SK-N-SH (cell line): ENCODE measurements at regions not wholly inside any gene's neighbourhood (a gene's known extent, or its start where the extent isn't known, plus 50 kb on each side); places are given as distances from the start of the nearest gene placed in this dataset.

Source experiments
- CTCF ChIA-PET: fragments of 300-600, 350-600 bp; formaldehyde crosslinking; extraction: SDS; loops from one replicate; lab custom pipeline; 2021; lab: Yijun Ruan, JAX
- POLR2A ChIA-PET: fragments of 350-600 bp; sonication (Branson Sonifier 250); formaldehyde crosslinking; extraction: SDS; loops from one replicate; lab custom pipeline; 2020; ENCODE audit warnings: antibody characterized with exemption, inconsistent platforms; lab: Yijun Ruan, JAX
- DNase-seq: peaks from one replicate; pipeline ENCODE4 v3.0.0; 2012
- H2AFZ ChIP-seq: fragments of 200-600 bp; sonication (generic); 2 replicates; pipeline ENCODE4 v1.8.1; 2016; ENCODE audit warnings: antibody characterized with exemption, mild to moderate bottlenecking, low read depth
- H3F3A ChIP-seq: fragments of 200-600 bp; sonication (generic); replicated peaks from 2 replicates; pipeline ENCODE3; 2016; ENCODE audit warnings: antibody characterized with exemption, mild to moderate bottlenecking; ENCODE audit not compliant: insufficient read depth
- H3K27ac ChIP-seq, 2 experiments: fragments of 200-500 bp in 1 of 2; fragments of 200-600 bp in 1 of 2; sonication (Bioruptor generic) in 1 of 2; sonication (generic), shearing (Covaris generic) in 1 of 2; 2 replicates each; pipeline versions ENCODE4 v1.5.1 to v1.6.1; 2014 to 2016; ENCODE audit warnings: low read depth in 2 of 2, inconsistent platforms in 1 of 2, low read length in 1 of 2, mild to moderate bottlenecking in 1 of 2, mixed read lengths in 1 of 2
- H3K27me3 ChIP-seq: fragments of 200-600 bp; sonication (generic), shearing (Covaris generic); 2 replicates; pipeline ENCODE4 v1.6.1; 2016; ENCODE audit warnings: mixed run types; ENCODE audit not compliant: insufficient read depth
- H3K36me3 ChIP-seq, 2 experiments: fragments of 200-500 bp in 1 of 2; fragments of 200-600 bp in 1 of 2; sonication (Bioruptor generic) in 1 of 2; sonication (generic) in 1 of 2; replicated peaks in 1 of 2; 2 replicates each; pipeline versions ENCODE3 to v1.5.1; 2014 to 2016; ENCODE audit warnings: low read length in 1 of 2, mild to moderate bottlenecking in 1 of 2; ENCODE audit not compliant: insufficient read depth in 2 of 2, control insufficient read depth in 1 of 2
- H3K4me1 ChIP-seq, 2 experiments: fragments of 200-500 bp in 1 of 2; fragments of 200-600 bp in 1 of 2; sonication (Bioruptor generic) in 1 of 2; sonication (generic), shearing (Covaris generic) in 1 of 2; 2 replicates each; pipeline versions ENCODE4 v1.5.1 to v1.6.1; 2014 to 2016; ENCODE audit warnings: low read depth in 1 of 2, low read length in 1 of 2, mixed run types in 1 of 2; ENCODE audit not compliant: insufficient read depth in 2 of 2, control insufficient read depth in 1 of 2
- H3K4me2 ChIP-seq: fragments of 200-600 bp; sonication (generic), shearing (Covaris generic); 2 replicates; pipeline ENCODE4 v1.6.1; 2017; ENCODE audit warnings: mixed run types
- H3K4me3 ChIP-seq, 2 experiments: fragments of 200-500 bp in 1 of 2; fragments of 200-600 bp in 1 of 2; sonication (Bioruptor generic) in 1 of 2; sonication (generic), shearing (Covaris generic) in 1 of 2; 2 replicates each; pipeline versions ENCODE4 v1.5.1 to v1.8.1; 2014 to 2016; ENCODE audit warnings: low read depth in 2 of 2, inconsistent platforms in 1 of 2, low read length in 1 of 2, mild to moderate bottlenecking in 1 of 2, mixed read lengths in 1 of 2, moderate library complexity in 1 of 2
- H3K79me2 ChIP-seq: fragments of 200-600 bp; sonication (generic); 2 replicates; pipeline ENCODE4 v1.8.1; 2017; ENCODE audit warnings: mild to moderate bottlenecking; ENCODE audit not compliant: insufficient read depth
- H3K9ac ChIP-seq: fragments of 200-600 bp; sonication (generic); 2 replicates; pipeline ENCODE4 v1.6.1; 2017; ENCODE audit warnings: mixed run types
- H3K9me2 ChIP-seq: fragments of 200-600 bp; sonication (generic); 2 replicates; pipeline ENCODE4 v1.6.1; 2017; ENCODE audit warnings: mixed run types
- H3K9me3 ChIP-seq: fragments of 200-600 bp; sonication (generic); 2 replicates; pipeline ENCODE4 v1.6.1; 2017; ENCODE audit warnings: mixed run types, mild to moderate bottlenecking, moderate library complexity
- H4K20me1 ChIP-seq: fragments of 200-600 bp; sonication (generic); 2 replicates; pipeline ENCODE4 v1.6.1; 2017; ENCODE audit warnings: mild to moderate bottlenecking, mixed run types; ENCODE audit not compliant: insufficient read depth
- CHD2 ChIP-seq: fragments of 150-350 bp; IDR thresholded peaks from 2 replicates; pipeline ENCODE4 v1.6.1; 2018; ENCODE audit warnings: low read length; ENCODE audit not compliant: partially characterized antibody
- FOSL2 ChIP-seq: IDR thresholded peaks from 2 replicates; pipeline ENCODE4 v1.4.0; 2012; ENCODE audit warnings: low read depth, mild to moderate bottlenecking, moderate library complexity, borderline replicate concordance
- GABPA ChIP-seq: IDR thresholded peaks from 2 replicates; pipeline ENCODE4 v1.4.0; 2012; ENCODE audit warnings: low read depth, mild to moderate bottlenecking
- GATA2 ChIP-seq: sonication (generic); formaldehyde crosslinking; IDR thresholded peaks from 2 replicates; pipeline ENCODE4 v1.5.0; 2020; ENCODE audit warnings: mild to moderate bottlenecking, missing genetic modification reagents
- JUND ChIP-seq: IDR thresholded peaks from 2 replicates; pipeline ENCODE4 v1.4.0; 2012
- MEF2A ChIP-seq: IDR thresholded peaks from 2 replicates; pipeline ENCODE4 v1.4.0; 2012; ENCODE audit warnings: low read depth, borderline replicate concordance
- MXI1 ChIP-seq: IDR thresholded peaks from 2 replicates; pipeline ENCODE4 v1.6.1; 2012; ENCODE audit warnings: mild to moderate bottlenecking, low read depth, low read length, improper control_type of control experiment
- NFIC ChIP-seq: IDR thresholded peaks from 2 replicates; pipeline ENCODE4 v1.4.0; 2012; ENCODE audit warnings: borderline replicate concordance
- NRF1 ChIP-seq: IDR thresholded peaks from 2 replicates; pipeline ENCODE4 v1.6.1; 2012; ENCODE audit warnings: low read depth, mild to moderate bottlenecking, low read length
- RAD21 ChIP-seq: IDR thresholded peaks from 2 replicates; pipeline ENCODE4 v1.6.1; 2012; ENCODE audit warnings: mild to moderate bottlenecking, low read length
- RCOR1 ChIP-seq: fragments of 150-350 bp; IDR thresholded peaks from 2 replicates; pipeline ENCODE4 v1.6.1; 2017; ENCODE audit warnings: antibody characterized with exemption, low read length
- RXRA ChIP-seq: IDR thresholded peaks from 2 replicates; pipeline ENCODE4 v1.4.0; 2012; ENCODE audit warnings: low read depth, mild to moderate bottlenecking, borderline replicate concordance
- SMC3 ChIP-seq: IDR thresholded peaks from 2 replicates; pipeline ENCODE4 v1.6.1; 2012; ENCODE audit warnings: low read depth, low read length, improper control_type of control experiment
- TEAD4 ChIP-seq: IDR thresholded peaks from 2 replicates; pipeline ENCODE4 v1.4.0; 2012; ENCODE audit warnings: mild to moderate bottlenecking, borderline replicate concordance; ENCODE audit not compliant: insufficient read depth
- YY1 ChIP-seq: IDR thresholded peaks from 2 replicates; pipeline ENCODE4 v1.4.0; 2012; ENCODE audit warnings: low read depth, mild to moderate bottlenecking
- WGBS: methylation state at CpG from one replicate; pipeline ENCODE4 v1.1.6; 2017; ENCODE audit warnings: low lambda C conversion rate; 5-methylcytosine and 5-hydroxymethylcytosine counted together
- TF ChIP-seq, protein P1 (sequence below): fragments of 200-600 bp; sonication (generic); IDR thresholded peaks from 2 replicates; pipeline ENCODE4 v1.6.1; 2017; ENCODE audit warnings: antibody characterized with exemption, mild to moderate bottlenecking, moderate library complexity
- TF ChIP-seq, protein P2 (sequence below): IDR thresholded peaks from 2 replicates; pipeline ENCODE4; 2012
- TF ChIP-seq, protein P3 (sequence below): fragments of 150-350 bp; IDR thresholded peaks from 2 replicates; pipeline ENCODE4 v1.6.1; 2017; ENCODE audit warnings: antibody characterized with exemption, low read length, low read depth, borderline replicate concordance
- TF ChIP-seq, protein P4 (sequence below): IDR thresholded peaks from 2 replicates; pipeline ENCODE4 v1.4.0; 2012; ENCODE audit warnings: low read depth
- TF ChIP-seq, protein P5 (sequence below): fragments of 150-350 bp; IDR thresholded peaks from 2 replicates; pipeline ENCODE4 v1.6.1; 2016; ENCODE audit warnings: mild to moderate bottlenecking, low read depth, low read length
- TF ChIP-seq, protein P6 (sequence below): IDR thresholded peaks from 2 replicates; pipeline ENCODE4 v1.6.1; 2012; ENCODE audit warnings: mild to moderate bottlenecking, low read depth, low read length, moderate library complexity

DNA sequence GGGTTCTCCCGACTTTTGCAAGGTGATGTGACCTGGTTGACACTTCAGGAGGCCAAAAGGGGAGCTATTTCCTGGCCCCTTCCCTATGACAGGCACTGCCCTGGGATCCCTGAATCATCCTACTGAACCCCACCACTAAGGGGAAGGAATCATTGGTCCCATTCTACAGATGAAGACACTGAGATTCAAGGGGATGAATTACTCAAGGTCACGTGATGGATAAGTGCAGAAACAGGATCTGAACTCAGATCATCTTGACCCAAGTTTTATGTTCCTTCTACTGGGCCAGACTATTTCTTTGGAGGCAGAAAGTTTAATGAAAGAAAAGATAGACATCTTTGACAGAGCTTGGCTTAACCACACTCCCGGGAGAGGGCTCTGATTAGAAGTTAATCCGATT, 258.7 kb downstream of the RRAGC start:
- H2AFZ ChIP-seq, result no peak overlapping the region
- H3K4me3 ChIP-seq, result no peak overlapping the region
- H3F3A ChIP-seq, result no peaks in the 10 kb centered on the region
- H4K20me1 ChIP-seq, result no peaks in the 10 kb centered on the region
- H3K36me3 ChIP-seq, result no peaks in the 10 kb centered on the region
- TF ChIP-seq NRF1, result no peak
- TF ChIP-seq, protein P1, sequence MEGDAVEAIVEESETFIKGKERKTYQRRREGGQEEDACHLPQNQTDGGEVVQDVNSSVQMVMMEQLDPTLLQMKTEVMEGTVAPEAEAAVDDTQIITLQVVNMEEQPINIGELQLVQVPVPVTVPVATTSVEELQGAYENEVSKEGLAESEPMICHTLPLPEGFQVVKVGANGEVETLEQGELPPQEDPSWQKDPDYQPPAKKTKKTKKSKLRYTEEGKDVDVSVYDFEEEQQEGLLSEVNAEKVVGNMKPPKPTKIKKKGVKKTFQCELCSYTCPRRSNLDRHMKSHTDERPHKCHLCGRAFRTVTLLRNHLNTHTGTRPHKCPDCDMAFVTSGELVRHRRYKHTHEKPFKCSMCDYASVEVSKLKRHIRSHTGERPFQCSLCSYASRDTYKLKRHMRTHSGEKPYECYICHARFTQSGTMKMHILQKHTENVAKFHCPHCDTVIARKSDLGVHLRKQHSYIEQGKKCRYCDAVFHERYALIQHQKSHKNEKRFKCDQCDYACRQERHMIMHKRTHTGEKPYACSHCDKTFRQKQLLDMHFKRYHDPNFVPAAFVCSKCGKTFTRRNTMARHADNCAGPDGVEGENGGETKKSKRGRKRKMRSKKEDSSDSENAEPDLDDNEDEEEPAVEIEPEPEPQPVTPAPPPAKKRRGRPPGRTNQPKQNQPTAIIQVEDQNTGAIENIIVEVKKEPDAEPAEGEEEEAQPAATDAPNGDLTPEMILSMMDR, result no peak
- TF ChIP-seq MEF2A, result no peak
- TF ChIP-seq JUND, result no peak
- no peak for TF ChIP-seq YY1
- H3K9me3 ChIP-seq, result no peaks in the 10 kb centered on the region
- POLR2A ChIA-PET, result no interaction called here
- CTCF ChIA-PET, result no interaction called here
- no peaks in the 10 kb centered on the region for H3K27me3 ChIP-seq
- H3K79me2 ChIP-seq, result no peaks in the 10 kb centered on the region
- no peaks in the 10 kb centered on the region for H3K4me1 ChIP-seq
- WGBS, result 5% methylated on average over 4 of the region's 4 CpGs
- H3K27ac ChIP-seq, result no peak overlapping the region
- no peak overlapping the region for H3K4me2 ChIP-seq
- DNase-seq, result no peak
- H3K9ac ChIP-seq, result no peak overlapping the region
- no peaks in the 10 kb centered on the region for H3K9me2 ChIP-seq

DNA sequence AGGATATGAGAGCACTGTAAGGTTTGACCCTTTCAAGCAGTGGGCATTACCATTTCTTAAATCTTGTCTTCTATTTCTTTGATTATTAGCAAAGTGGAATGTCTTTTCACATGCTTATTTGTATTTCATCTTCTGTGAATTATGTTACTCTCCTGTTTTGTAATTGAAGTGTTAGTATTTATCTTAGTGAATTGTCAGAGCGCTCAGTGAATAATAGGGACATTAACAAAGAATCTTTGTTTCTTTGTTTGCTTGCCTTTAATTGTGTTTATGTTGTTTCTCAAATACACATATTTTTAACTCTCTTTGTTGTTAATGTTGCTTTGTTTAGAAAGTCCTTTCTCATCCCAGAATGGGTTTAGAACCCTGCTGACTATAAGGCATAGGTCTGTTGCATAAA, 259.3 kb downstream of the RRAGC start:
- ChIA-PET POLR2A (no interaction called here), CTCF (no interaction called here)
- Histone ChIP-seq H3K9me2 (no peaks in the 10 kb centered on the region), H3K36me3 (no peaks in the 10 kb centered on the region), H3K9me3 (no peaks in the 10 kb centered on the region), H2AFZ (no peak overlapping the region), H3K79me2 (no peaks in the 10 kb centered on the region), H3K27me3 (no peaks in the 10 kb centered on the region), H3K4me3 (no peak overlapping the region), H3K4me1 (no peaks in the 10 kb centered on the region), H3K27ac (no peak overlapping the region), H4K20me1 (no peaks in the 10 kb centered on the region), H3K9ac (no peak overlapping the region), H3F3A (no peaks in the 10 kb centered on the region), H3K4me2 (no peak overlapping the region)
- WGBS, result 59% methylated on average over 1 of the region's 1 CpG
- no peak for DNase-seq
- no peak for TF ChIP-seq RXRA
- TF ChIP-seq NFIC, result no peak
- no peak for TF ChIP-seq TEAD4
- no peak for TF ChIP-seq SMC3
- TF ChIP-seq NRF1, result no peak
- TF ChIP-seq RAD21, result no peak
- no peak for TF ChIP-seq JUND
- TF ChIP-seq, protein P2, sequence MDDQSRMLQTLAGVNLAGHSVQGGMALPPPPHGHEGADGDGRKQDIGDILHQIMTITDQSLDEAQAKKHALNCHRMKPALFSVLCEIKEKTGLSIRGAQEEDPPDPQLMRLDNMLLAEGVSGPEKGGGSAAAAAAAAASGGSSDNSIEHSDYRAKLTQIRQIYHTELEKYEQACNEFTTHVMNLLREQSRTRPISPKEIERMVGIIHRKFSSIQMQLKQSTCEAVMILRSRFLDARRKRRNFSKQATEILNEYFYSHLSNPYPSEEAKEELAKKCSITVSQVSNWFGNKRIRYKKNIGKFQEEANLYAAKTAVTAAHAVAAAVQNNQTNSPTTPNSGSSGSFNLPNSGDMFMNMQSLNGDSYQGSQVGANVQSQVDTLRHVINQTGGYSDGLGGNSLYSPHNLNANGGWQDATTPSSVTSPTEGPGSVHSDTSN, result no peak
- no peak for TF ChIP-seq RCOR1
- TF ChIP-seq CHD2, result no peak
- TF ChIP-seq, protein P3, sequence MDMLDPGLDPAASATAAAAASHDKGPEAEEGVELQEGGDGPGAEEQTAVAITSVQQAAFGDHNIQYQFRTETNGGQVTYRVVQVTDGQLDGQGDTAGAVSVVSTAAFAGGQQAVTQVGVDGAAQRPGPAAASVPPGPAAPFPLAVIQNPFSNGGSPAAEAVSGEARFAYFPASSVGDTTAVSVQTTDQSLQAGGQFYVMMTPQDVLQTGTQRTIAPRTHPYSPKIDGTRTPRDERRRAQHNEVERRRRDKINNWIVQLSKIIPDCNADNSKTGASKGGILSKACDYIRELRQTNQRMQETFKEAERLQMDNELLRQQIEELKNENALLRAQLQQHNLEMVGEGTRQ, result no peak
- TF ChIP-seq MXI1, result no peak
- TF ChIP-seq, protein P4, sequence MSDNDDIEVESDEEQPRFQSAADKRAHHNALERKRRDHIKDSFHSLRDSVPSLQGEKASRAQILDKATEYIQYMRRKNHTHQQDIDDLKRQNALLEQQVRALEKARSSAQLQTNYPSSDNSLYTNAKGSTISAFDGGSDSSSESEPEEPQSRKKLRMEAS, result no peak
- TF ChIP-seq GABPA, result no peak
- no peak for TF ChIP-seq FOSL2
- TF ChIP-seq, protein P5, sequence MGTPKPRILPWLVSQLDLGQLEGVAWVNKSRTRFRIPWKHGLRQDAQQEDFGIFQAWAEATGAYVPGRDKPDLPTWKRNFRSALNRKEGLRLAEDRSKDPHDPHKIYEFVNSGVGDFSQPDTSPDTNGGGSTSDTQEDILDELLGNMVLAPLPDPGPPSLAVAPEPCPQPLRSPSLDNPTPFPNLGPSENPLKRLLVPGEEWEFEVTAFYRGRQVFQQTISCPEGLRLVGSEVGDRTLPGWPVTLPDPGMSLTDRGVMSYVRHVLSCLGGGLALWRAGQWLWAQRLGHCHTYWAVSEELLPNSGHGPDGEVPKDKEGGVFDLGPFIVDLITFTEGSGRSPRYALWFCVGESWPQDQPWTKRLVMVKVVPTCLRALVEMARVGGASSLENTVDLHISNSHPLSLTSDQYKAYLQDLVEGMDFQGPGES, result no peak
- no peak for TF ChIP-seq YY1
- TF ChIP-seq GATA2 (CRISPR knock-in tag), result no peak
- TF ChIP-seq, protein P6, sequence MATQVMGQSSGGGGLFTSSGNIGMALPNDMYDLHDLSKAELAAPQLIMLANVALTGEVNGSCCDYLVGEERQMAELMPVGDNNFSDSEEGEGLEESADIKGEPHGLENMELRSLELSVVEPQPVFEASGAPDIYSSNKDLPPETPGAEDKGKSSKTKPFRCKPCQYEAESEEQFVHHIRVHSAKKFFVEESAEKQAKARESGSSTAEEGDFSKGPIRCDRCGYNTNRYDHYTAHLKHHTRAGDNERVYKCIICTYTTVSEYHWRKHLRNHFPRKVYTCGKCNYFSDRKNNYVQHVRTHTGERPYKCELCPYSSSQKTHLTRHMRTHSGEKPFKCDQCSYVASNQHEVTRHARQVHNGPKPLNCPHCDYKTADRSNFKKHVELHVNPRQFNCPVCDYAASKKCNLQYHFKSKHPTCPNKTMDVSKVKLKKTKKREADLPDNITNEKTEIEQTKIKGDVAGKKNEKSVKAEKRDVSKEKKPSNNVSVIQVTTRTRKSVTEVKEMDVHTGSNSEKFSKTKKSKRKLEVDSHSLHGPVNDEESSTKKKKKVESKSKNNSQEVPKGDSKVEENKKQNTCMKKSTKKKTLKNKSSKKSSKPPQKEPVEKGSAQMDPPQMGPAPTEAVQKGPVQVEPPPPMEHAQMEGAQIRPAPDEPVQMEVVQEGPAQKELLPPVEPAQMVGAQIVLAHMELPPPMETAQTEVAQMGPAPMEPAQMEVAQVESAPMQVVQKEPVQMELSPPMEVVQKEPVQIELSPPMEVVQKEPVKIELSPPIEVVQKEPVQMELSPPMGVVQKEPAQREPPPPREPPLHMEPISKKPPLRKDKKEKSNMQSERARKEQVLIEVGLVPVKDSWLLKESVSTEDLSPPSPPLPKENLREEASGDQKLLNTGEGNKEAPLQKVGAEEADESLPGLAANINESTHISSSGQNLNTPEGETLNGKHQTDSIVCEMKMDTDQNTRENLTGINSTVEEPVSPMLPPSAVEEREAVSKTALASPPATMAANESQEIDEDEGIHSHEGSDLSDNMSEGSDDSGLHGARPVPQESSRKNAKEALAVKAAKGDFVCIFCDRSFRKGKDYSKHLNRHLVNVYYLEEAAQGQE, result no peak
